ENCODE measurements at regions not wholly inside any gene's neighbourhood (a gene's known extent, or its start where the extent isn't known, plus 50 kb on each side); places are given as distances from the start of the nearest gene placed in this dataset.
"Not testable (repeated sequence)": the region's sequence is repeated elsewhere in the genome, so short reads cannot be mapped to it uniquely, and the experiment has no call there.

- H3K4me3 ChIP-seq (ENCODE audit: low read depth, low read length), result no peak overlapping the region
- TF ChIP-seq CTCF (IDR thresholded peaks at IDR 0.05; ENCODE audit: borderline replicate concordance, insufficient read depth, low read depth, low read length), result no peak
These were observed 123.0 kb upstream of the HAND1 start for GRCh38 chr5:154601014-154601413.

- no peak overlapping the region for H3K4me3 ChIP-seq (ENCODE audit: low read depth, low read length)
- TF ChIP-seq CTCF (IDR thresholded peaks at IDR 0.05; ENCODE audit: borderline replicate concordance, insufficient read depth, low read depth, low read length), result no peak
These were observed 120.0 kb upstream of the HAND1 start for GRCh38 chr5:154598021-154598420.

DNA sequence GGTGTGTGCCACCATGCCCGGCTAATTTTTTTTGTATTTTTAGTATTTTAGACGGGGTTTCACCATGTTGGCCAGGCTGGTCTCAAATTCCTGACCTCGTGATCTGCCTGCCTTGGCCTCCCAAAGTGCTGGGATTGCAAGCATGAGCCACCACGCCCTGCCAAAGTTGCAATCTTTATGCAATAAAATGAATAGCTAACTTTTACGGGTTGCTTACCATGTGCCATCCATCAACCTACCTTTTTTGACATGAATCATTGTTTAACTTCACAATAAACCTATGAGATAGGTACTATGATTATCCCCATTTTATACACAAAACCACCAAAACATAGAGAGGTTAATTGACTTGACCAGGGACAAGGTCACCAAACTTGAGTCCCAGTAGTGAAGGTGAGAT, 118.8 kb upstream of the HAND1 start:
- H3K4me3 ChIP-seq (ENCODE audit: low read depth, low read length), result not testable (repeated sequence)

- no peak for TF ChIP-seq CTCF (IDR thresholded peaks at IDR 0.05; ENCODE audit: borderline replicate concordance, insufficient read depth, low read depth, low read length)
- no peak overlapping the region for H3K4me3 ChIP-seq (ENCODE audit: low read depth, low read length)
These were observed 117.6 kb upstream of the HAND1 start for GRCh38 chr5:154595662-154596061.

GRCh38 chr5:154593796-154594195, 115.8 kb upstream of the HAND1 start:
- TF ChIP-seq CTCF (IDR thresholded peaks at IDR 0.05; ENCODE audit: borderline replicate concordance, insufficient read depth, low read depth, low read length), result no peak

DNA sequence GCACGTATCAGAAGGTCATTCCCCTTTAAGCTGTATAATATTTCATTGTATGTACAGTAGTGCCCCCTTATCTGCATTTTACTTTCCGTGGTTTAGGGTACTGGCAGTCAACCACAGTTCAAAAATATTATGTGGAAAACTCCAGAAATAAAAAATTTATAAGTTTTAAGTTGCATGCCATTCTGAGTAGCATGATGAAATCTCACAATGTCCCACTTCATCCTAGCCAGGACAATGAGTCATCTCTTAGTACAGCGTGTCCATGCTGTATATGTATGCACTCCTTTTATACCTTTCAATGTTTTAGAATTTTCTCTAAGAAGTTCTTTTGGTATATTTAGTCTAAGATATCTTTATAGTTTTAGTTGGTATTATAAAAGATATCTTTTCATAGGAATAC, 115.0 kb upstream of the HAND1 start:
- no peak overlapping the region for H3K4me3 ChIP-seq (ENCODE audit: low read depth, low read length)
- no peak for TF ChIP-seq CTCF (IDR thresholded peaks at IDR 0.05; ENCODE audit: borderline replicate concordance, insufficient read depth, low read depth, low read length)

More at GRCh38 chr5:154593796-154594195, 115.8 kb upstream of the HAND1 start:
- H3K4me3 ChIP-seq (ENCODE audit: low read depth, low read length), result no peak overlapping the region

GRCh38 chr5:154590093-154590724, 112.2 kb upstream of the HAND1 start:
- TF ChIP-seq CTCF (IDR thresholded peaks at IDR 0.05; ENCODE audit: borderline replicate concordance, insufficient read depth, low read depth, low read length), result no peak
- H3K4me3 ChIP-seq (ENCODE audit: low read depth, low read length), result no peak overlapping the region

- TF ChIP-seq CTCF (IDR thresholded peaks at IDR 0.05; ENCODE audit: borderline replicate concordance, insufficient read depth, low read depth, low read length), result no peak
- no peak overlapping the region for H3K4me3 ChIP-seq (ENCODE audit: low read depth, low read length)
These were observed 111.5 kb upstream of the HAND1 start for GRCh38 chr5:154589511-154589910.

- not testable (repeated sequence) for H3K4me3 ChIP-seq (ENCODE audit: low read depth, low read length)
These were observed 110.9 kb upstream of the HAND1 start for GRCh38 chr5:154588833-154589425.
